ENCODE measurements at regions not wholly inside any gene's neighbourhood (a gene's known extent, or its start where the extent isn't known, plus 50 kb on each side); places are given as distances from the start of the nearest gene placed in this dataset.

- Histone ChIP-seq H4K8ac (ENCODE audit: low read depth, low read length) (no peak overlapping the region), H3K14ac (ENCODE audit: low read length) (no peak overlapping the region), H3K79me1 (ENCODE audit: low read depth, low read length) (no peaks in the 10 kb centered on the region), H2BK5ac (ENCODE audit: low read length) (no peak overlapping the region), H2BK15ac (ENCODE audit: low read length) (no peak overlapping the region), H2BK12ac (ENCODE audit: low read length) (no peak overlapping the region), H3K4me2 (ENCODE audit: insufficient read depth, low read length, poor library complexity, severe bottlenecking) (no peak overlapping the region), H2BK120ac (ENCODE audit: low read depth, low read length) (no peak overlapping the region), H3K4me1 (ENCODE audit: control insufficient read depth in 2 of 2, insufficient read depth in 1 of 2, low read depth in 1 of 2, low read length in 2 of 2) (peaks cover 0 to 2% of the 10 kb centered on the region in 2 donors), H3K4me3 (ENCODE audit: low read length in 2 of 2) (no peak overlapping the region), H3K27me3 (ENCODE audit: control insufficient read depth in 3 of 3, insufficient read depth in 3 of 3, low read depth in 1 of 3, low read length in 3 of 3) (no peaks in the 10 kb centered on the region), H2AFZ (ENCODE audit: low read length) (no peak overlapping the region), H3K9me3 (replicated peaks in 1 of 2; ENCODE audit: control insufficient read depth in 2 of 2, insufficient read depth in 1 of 2, low read depth in 1 of 2, low read length in 2 of 2) (no peaks in the 10 kb centered on the region), H3K23ac (ENCODE audit: low read depth, low read length, poor library complexity) (peak overlapping the region; percentile 58), H3K36me3 (replicated peaks in 1 of 2; ENCODE audit: control insufficient read depth in 2 of 2, insufficient read depth in 2 of 2, low read length in 2 of 2) (no peaks in the 10 kb centered on the region), H3K4ac (ENCODE audit: low read length) (no peak overlapping the region), H3K9ac (ENCODE audit: low read depth, low read length, poor library complexity) (no peak overlapping the region), H3K27ac (replicated peaks; ENCODE audit: low read length) (no peak overlapping the region), H2AK5ac (ENCODE audit: low read depth, low read length) (no peak overlapping the region), H3K18ac (ENCODE audit: low read length) (no peak overlapping the region), H4K91ac (ENCODE audit: low read depth, low read length, poor library complexity) (no peak overlapping the region)
- WGBS, 2 donors (ENCODE audit: extremely low coverage in 2 of 2, insufficient read length in 2 of 2, insufficient replicate concordance in 1 of 2): no CpG with 5 or more reads among the region's 22 CpGs
- DNase-seq (ENCODE audit: low spot score): no peak
Measured at GRCh38 chr9:87011551-87011950, 64.2 kb upstream of the GAS1 start.

- Histone ChIP-seq H3K4me1 (ENCODE audit: control insufficient read depth in 2 of 2, insufficient read depth in 1 of 2, low read depth in 1 of 2, low read length in 2 of 2) (no peaks in the 10 kb centered on the region), H3K9me3 (replicated peaks in 1 of 2; ENCODE audit: control insufficient read depth in 2 of 2, insufficient read depth in 1 of 2, low read depth in 1 of 2, low read length in 2 of 2) (no peaks in the 10 kb centered on the region), H2BK15ac (ENCODE audit: low read length) (no peak overlapping the region), H3K23ac (ENCODE audit: low read depth, low read length, poor library complexity) (no peak overlapping the region), H3K4ac (ENCODE audit: low read length) (no peak overlapping the region), H3K4me2 (ENCODE audit: insufficient read depth, low read length, poor library complexity, severe bottlenecking) (no peak overlapping the region), H2BK5ac (ENCODE audit: low read length) (no peak overlapping the region), H3K9ac (ENCODE audit: low read depth, low read length, poor library complexity) (no peak overlapping the region), H2AFZ (ENCODE audit: low read length) (no peak overlapping the region), H4K91ac (ENCODE audit: low read depth, low read length, poor library complexity) (no peak overlapping the region), H3K79me1 (ENCODE audit: low read depth, low read length) (no peaks in the 10 kb centered on the region), H3K14ac (ENCODE audit: low read length) (no peak overlapping the region), H3K27me3 (ENCODE audit: control insufficient read depth in 3 of 3, insufficient read depth in 3 of 3, low read depth in 1 of 3, low read length in 3 of 3) (no peaks in the 10 kb centered on the region), H3K18ac (ENCODE audit: low read length) (no peak overlapping the region), H3K27ac (replicated peaks; ENCODE audit: low read length) (no peak overlapping the region), H4K8ac (ENCODE audit: low read depth, low read length) (no peak overlapping the region), H2BK120ac (ENCODE audit: low read depth, low read length) (no peak overlapping the region), H2AK5ac (ENCODE audit: low read depth, low read length) (no peak overlapping the region), H3K4me3 (ENCODE audit: low read length in 2 of 2) (no peak overlapping the region), H2BK12ac (ENCODE audit: low read length) (no peak overlapping the region), H3K36me3 (replicated peaks in 1 of 2; ENCODE audit: control insufficient read depth in 2 of 2, insufficient read depth in 2 of 2, low read length in 2 of 2) (no peaks in the 10 kb centered on the region)
- no CpG with 5 or more reads among the region's 3 CpGs for WGBS, 2 donors (ENCODE audit: extremely low coverage in 2 of 2, insufficient read length in 2 of 2, insufficient replicate concordance in 1 of 2)
- no peak for DNase-seq (ENCODE audit: low spot score)
Measured at GRCh38 chr9:87013490-87013889, 66.2 kb upstream of the GAS1 start.

GRCh38 chr9:87014436-87014835 is 67.1 kb upstream of the GAS1 start:
- no peak for DNase-seq (ENCODE audit: low spot score)
- no peak overlapping the region for H3K4me3 ChIP-seq (ENCODE audit: low read length in 2 of 2)
- no peak overlapping the region for H2BK12ac ChIP-seq (ENCODE audit: low read length)
- no peaks in the 10 kb centered on the region for H3K9me3 ChIP-seq (replicated peaks in 1 of 2; ENCODE audit: control insufficient read depth in 2 of 2, insufficient read depth in 1 of 2, low read depth in 1 of 2, low read length in 2 of 2)
- no peaks in the 10 kb centered on the region for H3K36me3 ChIP-seq (replicated peaks in 1 of 2; ENCODE audit: control insufficient read depth in 2 of 2, insufficient read depth in 2 of 2, low read length in 2 of 2)
- H3K27ac ChIP-seq (replicated peaks; ENCODE audit: low read length): no peak overlapping the region
- no CpG with 5 or more reads among the region's 1 CpG for WGBS, 2 donors (ENCODE audit: extremely low coverage in 2 of 2, insufficient read length in 2 of 2, insufficient replicate concordance in 1 of 2)
- H2BK5ac ChIP-seq (ENCODE audit: low read length): no peak overlapping the region
- no peak overlapping the region for H2AFZ ChIP-seq (ENCODE audit: low read length)
- H2BK120ac ChIP-seq (ENCODE audit: low read depth, low read length): no peak overlapping the region
- H3K14ac ChIP-seq (ENCODE audit: low read length): no peak overlapping the region
- H3K79me1 ChIP-seq (ENCODE audit: low read depth, low read length): no peaks in the 10 kb centered on the region
- H4K91ac ChIP-seq (ENCODE audit: low read depth, low read length, poor library complexity): no peak overlapping the region
- H3K4me1 ChIP-seq (ENCODE audit: control insufficient read depth in 2 of 2, insufficient read depth in 1 of 2, low read depth in 1 of 2, low read length in 2 of 2): no peaks in the 10 kb centered on the region
- H3K4ac ChIP-seq (ENCODE audit: low read length): no peak overlapping the region
- no peak overlapping the region for H2AK5ac ChIP-seq (ENCODE audit: low read depth, low read length)
- H3K18ac ChIP-seq (ENCODE audit: low read length): no peak overlapping the region
- no peak overlapping the region for H3K23ac ChIP-seq (ENCODE audit: low read depth, low read length, poor library complexity)
- H2BK15ac ChIP-seq (ENCODE audit: low read length): no peak overlapping the region
- H3K9ac ChIP-seq (ENCODE audit: low read depth, low read length, poor library complexity): no peak overlapping the region
- no peak overlapping the region for H4K8ac ChIP-seq (ENCODE audit: low read depth, low read length)
- no peak overlapping the region for H3K4me2 ChIP-seq (ENCODE audit: insufficient read depth, low read length, poor library complexity, severe bottlenecking)
- no peaks in the 10 kb centered on the region for H3K27me3 ChIP-seq (ENCODE audit: control insufficient read depth in 3 of 3, insufficient read depth in 3 of 3, low read depth in 1 of 3, low read length in 3 of 3)

- H2BK12ac ChIP-seq (ENCODE audit: low read length): no peak overlapping the region
- H4K91ac ChIP-seq (ENCODE audit: low read depth, low read length, poor library complexity): no peak overlapping the region
- H4K8ac ChIP-seq (ENCODE audit: low read depth, low read length): no peak overlapping the region
- no peak overlapping the region for H3K23ac ChIP-seq (ENCODE audit: low read depth, low read length, poor library complexity)
- H3K9me3 ChIP-seq (replicated peaks in 1 of 2; ENCODE audit: control insufficient read depth in 2 of 2, insufficient read depth in 1 of 2, low read depth in 1 of 2, low read length in 2 of 2): peaks cover 0 to 2% of the 10 kb centered on the region in 2 donors
- no peak overlapping the region for H2BK15ac ChIP-seq (ENCODE audit: low read length)
- H3K9ac ChIP-seq (ENCODE audit: low read depth, low read length, poor library complexity): no peak overlapping the region
- H2AK5ac ChIP-seq (ENCODE audit: low read depth, low read length): no peak overlapping the region
- peaks cover 0 to 4% of the 10 kb centered on the region in 2 donors for H3K4me1 ChIP-seq (ENCODE audit: control insufficient read depth in 2 of 2, insufficient read depth in 1 of 2, low read depth in 1 of 2, low read length in 2 of 2)
- WGBS, 2 donors (ENCODE audit: extremely low coverage in 2 of 2, insufficient read length in 2 of 2, insufficient replicate concordance in 1 of 2): no CpG with 5 or more reads among the region's 3 CpGs
- no peak overlapping the region for H3K27ac ChIP-seq (replicated peaks; ENCODE audit: low read length)
- no peak overlapping the region for H2BK5ac ChIP-seq (ENCODE audit: low read length)
- no peaks in the 10 kb centered on the region for H3K27me3 ChIP-seq (ENCODE audit: control insufficient read depth in 3 of 3, insufficient read depth in 3 of 3, low read depth in 1 of 3, low read length in 3 of 3)
- no peak overlapping the region for H3K14ac ChIP-seq (ENCODE audit: low read length)
- H3K4ac ChIP-seq (ENCODE audit: low read length): no peak overlapping the region
- no peaks in the 10 kb centered on the region for H3K36me3 ChIP-seq (replicated peaks in 1 of 2; ENCODE audit: control insufficient read depth in 2 of 2, insufficient read depth in 2 of 2, low read length in 2 of 2)
- H3K79me1 ChIP-seq (ENCODE audit: low read depth, low read length): no peaks in the 10 kb centered on the region
- H3K4me3 ChIP-seq (ENCODE audit: low read length in 2 of 2): no peak overlapping the region
- no peak overlapping the region for H2AFZ ChIP-seq (ENCODE audit: low read length)
- DNase-seq (ENCODE audit: low spot score): no peak
- H3K18ac ChIP-seq (ENCODE audit: low read length): no peak overlapping the region
- no peak overlapping the region for H2BK120ac ChIP-seq (ENCODE audit: low read depth, low read length)
- no peak overlapping the region for H3K4me2 ChIP-seq (ENCODE audit: insufficient read depth, low read length, poor library complexity, severe bottlenecking)
Measured at GRCh38 chr9:87016681-87017080, 69.4 kb upstream of the GAS1 start.

All from neuronal stem cell (in vitro differentiated cells).